A549 (cell line): ENCODE measurements at regions not wholly inside any gene's neighbourhood (a gene's known extent, or its start where the extent isn't known, plus 50 kb on each side); places are given as distances from the start of the nearest gene placed in this dataset.
A peak's percentile ranks its signal among the peaks of the same experiment; 100 is the strongest.

ENCODE experiments used
- ATAC-seq, 2 experiments: fragments of 200-7000 bp in 1 of 2; fragments of >200 bp in 1 of 2; cut with Nextera tagmentation in 1 of 2; cut with Tn5 transposase in 1 of 2; 3 replicates each; pipeline versions ENCODE4 v1.8.0 to v1.9.1; 2018 to 2020; ENCODE audit warnings: mild to moderate bottlenecking in 1 of 2, moderate library complexity in 1 of 2
- CTCF ChIA-PET: fragments of 300-600 bp; sonication (Branson Sonifier 250); formaldehyde crosslinking; extraction: SDS; loops from one replicate; lab custom pipeline; 2021; ENCODE audit warnings: antibody characterized with exemption, inconsistent platforms; lab: Yijun Ruan, JAX
- POLR2A ChIA-PET: fragments of 350-600 bp; formaldehyde crosslinking; extraction: SDS; loops from one replicate; lab custom pipeline; 2021; ENCODE audit warnings: antibody characterized with exemption, inconsistent platforms; lab: Yijun Ruan, JAX
- DNase-seq, 2 experiments: peaks; one replicate each; pipeline versions ENCODE4 v3.0.0 to v3.0.0-alpha.2; 2011 to 2016; ENCODE audit warnings: low read depth in 1 of 2, low spot score in 1 of 2
- FAIRE-seq: peaks from 2 replicates; lab custom pipeline; 2011; peaks lifted over from hg19 to GRCh38; lab: Jason Lieb, UNC
- H3K27ac ChIP-seq, 2 experiments: fragments of >200 bp; sonication (Bioruptor Twin); formaldehyde crosslinking; 3 replicates each; pipeline ENCODE4 v1.5.1; 2016 to 2017
- H3K4me1 ChIP-seq: fragments of >200 bp; sonication (Bioruptor Twin); formaldehyde crosslinking; 3 replicates; pipeline ENCODE4 v1.6.1; 2016
- H3K4me2 ChIP-seq: fragments of >200 bp; sonication (Bioruptor Twin); formaldehyde crosslinking; 3 replicates; pipeline ENCODE4 v1.6.1; 2016
- H3K4me3 ChIP-seq: fragments of >200 bp; sonication (Bioruptor Twin); formaldehyde crosslinking; 3 replicates; pipeline ENCODE4 v1.5.1; 2016
- H3K9me3 ChIP-seq: fragments of >200 bp; sonication (Bioruptor Twin); formaldehyde crosslinking; 3 replicates; pipeline ENCODE4 v1.6.1; 2016
- CBX2 ChIP-seq: fragments of 200-600 bp; sonication (generic); IDR thresholded peaks from 2 replicates; pipeline ENCODE4 v1.6.1; 2016; ENCODE audit warnings: low read depth, mild to moderate bottlenecking, borderline replicate concordance
- CBX8 ChIP-seq: fragments of 200-600 bp; sonication (generic); IDR thresholded peaks from 2 replicates; pipeline ENCODE4 v1.6.1; 2016
- CEBPB ChIP-seq, 2 experiments: fragments of >200 bp in 1 of 2; sonication (Bioruptor Twin) in 1 of 2; formaldehyde crosslinking in 1 of 2; IDR thresholded peaks; 2 replicates each; pipeline ENCODE4 v1.6.1; 2012 to 2016
- EHF ChIP-seq: fragments of 250-450 bp; sonication (Bioruptor Pico); IDR thresholded peaks from 2 replicates; pipeline ENCODE4 v1.5.0; 2020; ENCODE audit warnings: mild to moderate bottlenecking
- FOSB ChIP-seq: fragments of 250-450 bp; sonication (Bioruptor Pico); IDR thresholded peaks from 2 replicates; pipeline ENCODE4 v1.5.0; 2020; ENCODE audit warnings: mild to moderate bottlenecking, moderate library complexity
- FOXS1 ChIP-seq: fragments of 250-450 bp; sonication (Bioruptor Pico); IDR thresholded peaks from 2 replicates; pipeline ENCODE4 v1.5.0; 2020; ENCODE audit warnings: mild to moderate bottlenecking, moderate library complexity
- GATA3 ChIP-seq: IDR thresholded peaks from 2 replicates; pipeline ENCODE4 v1.6.1; 2012; ENCODE audit warnings: borderline replicate concordance
- HOXA7 ChIP-seq: fragments of 250-450 bp; sonication (Bioruptor Pico); IDR thresholded peaks from 2 replicates; pipeline ENCODE4 v1.5.0; 2020; ENCODE audit warnings: mild to moderate bottlenecking, moderate library complexity
- JUNB ChIP-seq: fragments of >200 bp; sonication (Bioruptor Twin); formaldehyde crosslinking; IDR thresholded peaks from 2 replicates; pipeline ENCODE4 v1.6.1; 2016
- KDM1A ChIP-seq: fragments of 200-600 bp; sonication (generic); IDR thresholded peaks from 2 replicates; pipeline ENCODE4 v1.6.1; 2016; ENCODE audit warnings: low read depth, mild to moderate bottlenecking
- KDM5A ChIP-seq: fragments of 200-600 bp; sonication (generic); IDR thresholded peaks from 2 replicates; pipeline ENCODE4 v1.6.1; 2016; ENCODE audit warnings: antibody characterized with exemption, mild to moderate bottlenecking
- MAFK ChIP-seq: fragments of 450-650 bp; IDR thresholded peaks from 2 replicates; pipeline ENCODE4 v1.6.1; 2014; ENCODE audit not compliant: partially characterized antibody
- MAZ ChIP-seq: fragments of 150-350 bp; IDR thresholded peaks from 2 replicates; pipeline ENCODE4 v1.6.1; 2014; ENCODE audit warnings: antibody characterized with exemption, low read depth, low read length, borderline replicate concordance
- MYC ChIP-seq: IDR thresholded peaks from 2 replicates; pipeline ENCODE4 v1.6.1; 2012; ENCODE audit warnings: mild to moderate bottlenecking, inconsistent platforms, low read length, improper control_type of control experiment, borderline replicate concordance
- NFE2L2 ChIP-seq: fragments of 150-350 bp; conservative IDR thresholded peaks from 2 replicates; pipeline ENCODE4 v1.6.1; 2014; ENCODE audit warnings: low read length
- NR3C1 ChIP-seq: fragments of >200 bp; sonication (Bioruptor Twin); formaldehyde crosslinking; IDR thresholded peaks from 3 replicates; pipeline ENCODE4 v1.6.1; 2017
- RARB ChIP-seq: fragments of 250-450 bp; sonication (Bioruptor Pico); IDR thresholded peaks from 2 replicates; pipeline ENCODE4 v1.8.0; 2021; ENCODE audit warnings: mild to moderate bottlenecking, moderate library complexity
- RFX5 ChIP-seq: fragments of 450-650 bp; IDR thresholded peaks from 2 replicates; pipeline ENCODE4 v1.7.1; 2014; ENCODE audit warnings: antibody characterized with exemption, mild to moderate bottlenecking, moderate library complexity
- SREBF2 ChIP-seq: fragments of 450-650 bp; IDR thresholded peaks from 2 replicates; pipeline ENCODE4 v1.6.1; 2014; ENCODE audit warnings: mild to moderate bottlenecking, moderate library complexity
- TP53 ChIP-seq: fragments of 250-450 bp; sonication (Bioruptor Pico); IDR thresholded peaks from 2 replicates; pipeline ENCODE4 v1.5.0; 2021; ENCODE audit warnings: mild to moderate bottlenecking, moderate library complexity
- ZFP36 ChIP-seq: fragments of 450-650 bp; IDR thresholded peaks from 2 replicates; pipeline ENCODE4 v1.6.1; 2014; ENCODE audit warnings: borderline replicate concordance; ENCODE audit not compliant: partially characterized antibody
- WGBS: methylation state at CpG from one replicate; pipeline ENCODE4 v1.1.6; 2017; ENCODE audit errors: missing lambda C conversion rate; 5-methylcytosine and 5-hydroxymethylcytosine counted together
- TF ChIP-seq, protein P1 (sequence below): fragments of 450-650 bp; IDR thresholded peaks from 2 replicates; pipeline ENCODE4 v1.6.1; 2014; ENCODE audit warnings: antibody characterized with exemption
- TF ChIP-seq, protein P2 (sequence below): IDR thresholded peaks from 2 replicates; pipeline ENCODE4 v1.6.1; 2012
- TF ChIP-seq, protein P3 (sequence below): IDR thresholded peaks from 2 replicates; pipeline ENCODE4 v1.6.1; 2012; ENCODE audit warnings: low read depth, borderline replicate concordance
- TF ChIP-seq, protein P4 (sequence below): fragments of 250-450 bp; sonication (Bioruptor Pico); IDR thresholded peaks from 2 replicates; pipeline ENCODE4 v1.5.0; 2021; ENCODE audit warnings: mild to moderate bottlenecking, moderate library complexity, borderline replicate concordance
- TF ChIP-seq, protein P5 (sequence below): fragments of >200 bp; sonication (Bioruptor Twin); formaldehyde crosslinking; IDR thresholded peaks from 3 replicates; pipeline ENCODE4 v1.5.1; 2016
- TF ChIP-seq, protein P6 (sequence below): IDR thresholded peaks from 2 replicates; pipeline ENCODE4 v1.6.1; 2012

DNA sequence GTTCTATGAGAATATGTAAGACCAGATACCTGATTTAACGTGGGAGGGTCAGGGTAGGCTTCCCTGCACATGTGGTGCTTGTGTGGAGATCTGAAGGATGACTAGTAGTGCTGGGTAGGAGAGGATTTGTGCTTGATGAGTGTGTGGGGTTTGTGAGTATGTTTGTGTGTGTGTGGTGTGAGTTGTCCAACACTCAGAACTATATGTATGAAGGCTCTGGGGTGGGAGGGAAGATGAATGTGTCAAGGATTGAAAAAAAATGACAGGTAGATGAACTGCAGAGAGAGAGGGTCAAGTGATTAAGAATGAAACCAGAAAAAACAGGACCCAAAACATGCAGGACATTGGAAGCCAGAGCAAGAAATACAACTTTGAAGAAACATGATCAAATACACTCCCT lies 154.6 kb upstream of the NR3C1 start:
- no peak overlapping the region for H3K4me3 ChIP-seq
- DNase-seq (no peak), FAIRE-seq (no peak), ATAC-seq (no peak)
- peaks cover 63% of the 10 kb centered on the region for H3K4me1 ChIP-seq
- H3K27ac ChIP-seq = peak overlapping the region in 1 of 2 experiments; percentile 58; a peak in 2 of 6 replicates
- WGBS = 80% methylated on average over 1 of the region's 1 CpG
- H3K4me2 ChIP-seq = no peak overlapping the region
- TF ChIP-seq EHF = no peak
- no peak for TF ChIP-seq KDM1A
- CTCF ChIA-PET = no interaction called here
- no peaks in the 10 kb centered on the region for H3K9me3 ChIP-seq
- POLR2A ChIA-PET = no interaction called here

DNA sequence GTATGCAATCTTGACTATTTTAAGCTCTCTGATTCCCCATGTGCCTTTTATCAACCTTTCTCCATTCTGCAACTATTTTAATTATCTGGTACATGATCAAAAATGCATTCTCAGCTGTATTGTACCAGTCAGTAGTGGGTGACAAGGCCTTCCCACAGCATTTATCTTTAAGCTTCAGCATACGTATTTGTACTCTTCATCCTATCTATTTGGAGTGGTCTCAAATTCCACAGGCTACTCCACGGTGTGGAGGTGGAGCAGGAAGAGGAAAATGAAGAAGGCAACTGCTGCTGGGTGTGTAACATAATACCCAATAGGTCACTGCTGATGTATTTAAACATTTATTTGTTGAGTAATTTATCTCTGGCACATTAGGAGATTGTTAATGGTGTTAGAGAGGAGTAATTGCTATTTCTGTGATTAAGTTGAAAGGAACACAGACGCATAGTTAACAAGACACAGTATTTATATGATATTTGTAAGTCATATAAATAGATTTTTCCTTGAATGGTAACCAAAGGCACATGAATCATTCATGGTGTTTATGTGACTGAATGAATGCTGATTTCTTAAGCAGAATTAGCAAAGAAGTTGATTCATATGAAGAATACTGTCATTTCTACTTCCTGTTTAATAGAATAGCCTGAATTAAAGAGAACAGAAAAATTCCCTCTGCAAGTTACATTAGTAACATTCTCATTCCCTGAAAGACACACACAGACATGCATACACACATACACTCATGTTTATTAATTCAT lies 153.8 kb upstream of the NR3C1 start:
- DNase-seq (no peak), FAIRE-seq (no peak), ATAC-seq (no peak)
- Histone ChIP-seq H3K9me3 (no peaks in the 10 kb centered on the region), H3K4me3 (no peak overlapping the region), H3K4me1 (peaks cover 58% of the 10 kb centered on the region), H3K4me2 (peak overlapping the region; percentile 32), H3K27ac (peak overlapping the region; percentile 35 to 58; a peak in 5 of 6 replicates)
- WGBS = 28% methylated on average over 3 of the region's 3 CpGs
- CTCF ChIA-PET = no interaction called here
- peak; percentile 62 for TF ChIP-seq MAFK
- no peak for TF ChIP-seq JUNB
- no peak for TF ChIP-seq NR3C1
- POLR2A ChIA-PET = no interaction called here

DNA sequence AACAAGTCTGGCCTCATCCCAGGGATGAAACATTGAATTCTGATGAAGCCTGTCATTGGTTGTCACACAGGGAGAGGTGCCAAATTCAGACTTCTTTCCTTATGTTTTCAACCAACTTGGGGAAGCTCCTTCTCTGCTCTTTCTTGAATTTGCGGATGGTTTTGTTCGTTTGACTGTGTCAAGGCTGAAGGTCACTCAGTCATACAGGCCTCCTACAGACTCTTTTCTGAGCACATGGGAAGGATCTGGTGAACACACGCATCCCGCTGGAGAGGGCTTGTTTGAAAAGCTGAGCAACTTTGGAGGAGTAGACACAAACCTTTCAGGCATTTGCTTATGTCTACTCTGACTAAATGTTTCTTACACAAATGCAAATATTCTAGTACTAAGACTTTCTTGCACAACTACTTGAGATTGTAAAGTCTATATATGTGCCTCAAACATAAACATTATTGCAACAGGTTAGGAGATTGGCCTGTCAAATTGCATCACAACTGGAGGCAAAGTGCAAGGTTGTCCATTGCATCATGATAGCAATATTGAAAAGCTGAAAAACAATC lies 151.5 kb upstream of the NR3C1 start:
- H3K4me3 ChIP-seq = no peak overlapping the region
- DNase-seq (peak in 1 of 2 experiments; percentile 79), ATAC-seq (peak; percentile 72 to 88), FAIRE-seq (peak; percentile 81)
- peak overlapping the region; percentile 50 for H3K4me2 ChIP-seq
- H3K27ac ChIP-seq = peak overlapping the region; percentile 66 to 83
- H3K4me1 ChIP-seq = peaks cover 56% of the 10 kb centered on the region
- no peaks in the 10 kb centered on the region for H3K9me3 ChIP-seq
- ChIA-PET CTCF (interaction anchor here (0.7 kb wide), 1 partner anchor 49 kb away, joined by 3 read pairs; no protein-coding TSS in a partner anchor), POLR2A (interaction anchor here (0.8 kb wide), 1 partner anchor 12 kb away, joined by 3 read pairs; no protein-coding TSS in a partner anchor)
- WGBS = 36% methylated on average over 4 of the region's 4 CpGs
- TF ChIP-seq, protein P1, sequence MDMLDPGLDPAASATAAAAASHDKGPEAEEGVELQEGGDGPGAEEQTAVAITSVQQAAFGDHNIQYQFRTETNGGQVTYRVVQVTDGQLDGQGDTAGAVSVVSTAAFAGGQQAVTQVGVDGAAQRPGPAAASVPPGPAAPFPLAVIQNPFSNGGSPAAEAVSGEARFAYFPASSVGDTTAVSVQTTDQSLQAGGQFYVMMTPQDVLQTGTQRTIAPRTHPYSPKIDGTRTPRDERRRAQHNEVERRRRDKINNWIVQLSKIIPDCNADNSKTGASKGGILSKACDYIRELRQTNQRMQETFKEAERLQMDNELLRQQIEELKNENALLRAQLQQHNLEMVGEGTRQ = no peak
- TF ChIP-seq HOXA7 (CRISPR knock-in tag) (no peak), CBX2 (no peak), TP53 (no peak), FOSB (CRISPR knock-in tag) (no peak), CEBPB (IDR thresholded peaks at IDR 0.05) (peak; percentile 97 to 98), KDM5A (no peak), MAFK (no peak), RARB (CRISPR knock-in tag) (0 out of 2 replicates have a peak, but pooled peaks have one; percentile 41), GATA3 (peak; percentile 74; the same call in 1 of the 2 replicates), NFE2L2 (no peak), MYC (peak; percentile 52; the same call in 1 of the 2 replicates), ZFP36 (no peak), JUNB (peak; percentile 77), CBX8 (no peak), SREBF2 (no peak), MAZ (no peak), RFX5 (no peak), FOXS1 (CRISPR knock-in tag) (peak; percentile 57; the same call in 1 of the 2 replicates)
- TF ChIP-seq, protein P2, sequence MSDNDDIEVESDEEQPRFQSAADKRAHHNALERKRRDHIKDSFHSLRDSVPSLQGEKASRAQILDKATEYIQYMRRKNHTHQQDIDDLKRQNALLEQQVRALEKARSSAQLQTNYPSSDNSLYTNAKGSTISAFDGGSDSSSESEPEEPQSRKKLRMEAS = peak; percentile 53; the same call in 1 of the 2 replicates
- TF ChIP-seq, protein P3, sequence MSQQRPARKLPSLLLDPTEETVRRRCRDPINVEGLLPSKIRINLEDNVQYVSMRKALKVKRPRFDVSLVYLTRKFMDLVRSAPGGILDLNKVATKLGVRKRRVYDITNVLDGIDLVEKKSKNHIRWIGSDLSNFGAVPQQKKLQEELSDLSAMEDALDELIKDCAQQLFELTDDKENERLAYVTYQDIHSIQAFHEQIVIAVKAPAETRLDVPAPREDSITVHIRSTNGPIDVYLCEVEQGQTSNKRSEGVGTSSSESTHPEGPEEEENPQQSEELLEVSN = no peak
- TF ChIP-seq, protein P4, sequence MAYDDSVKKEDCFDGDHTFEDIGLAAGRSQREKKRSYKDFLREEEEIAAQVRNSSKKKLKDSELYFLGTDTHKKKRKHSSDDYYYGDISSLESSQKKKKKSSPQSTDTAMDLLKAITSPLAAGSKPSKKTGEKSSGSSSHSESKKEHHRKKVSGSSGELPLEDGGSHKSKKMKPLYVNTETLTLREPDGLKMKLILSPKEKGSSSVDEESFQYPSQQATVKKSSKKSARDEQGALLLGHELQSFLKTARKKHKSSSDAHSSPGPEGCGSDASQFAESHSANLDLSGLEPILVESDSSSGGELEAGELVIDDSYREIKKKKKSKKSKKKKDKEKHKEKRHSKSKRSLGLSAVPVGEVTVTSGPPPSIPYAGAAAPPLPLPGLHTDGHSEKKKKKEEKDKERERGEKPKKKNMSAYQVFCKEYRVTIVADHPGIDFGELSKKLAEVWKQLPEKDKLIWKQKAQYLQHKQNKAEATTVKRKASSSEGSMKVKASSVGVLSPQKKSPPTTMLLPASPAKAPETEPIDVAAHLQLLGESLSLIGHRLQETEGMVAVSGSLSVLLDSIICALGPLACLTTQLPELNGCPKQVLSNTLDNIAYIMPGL (CRISPR knock-in tag) = no peak
- TF ChIP-seq, protein P5, sequence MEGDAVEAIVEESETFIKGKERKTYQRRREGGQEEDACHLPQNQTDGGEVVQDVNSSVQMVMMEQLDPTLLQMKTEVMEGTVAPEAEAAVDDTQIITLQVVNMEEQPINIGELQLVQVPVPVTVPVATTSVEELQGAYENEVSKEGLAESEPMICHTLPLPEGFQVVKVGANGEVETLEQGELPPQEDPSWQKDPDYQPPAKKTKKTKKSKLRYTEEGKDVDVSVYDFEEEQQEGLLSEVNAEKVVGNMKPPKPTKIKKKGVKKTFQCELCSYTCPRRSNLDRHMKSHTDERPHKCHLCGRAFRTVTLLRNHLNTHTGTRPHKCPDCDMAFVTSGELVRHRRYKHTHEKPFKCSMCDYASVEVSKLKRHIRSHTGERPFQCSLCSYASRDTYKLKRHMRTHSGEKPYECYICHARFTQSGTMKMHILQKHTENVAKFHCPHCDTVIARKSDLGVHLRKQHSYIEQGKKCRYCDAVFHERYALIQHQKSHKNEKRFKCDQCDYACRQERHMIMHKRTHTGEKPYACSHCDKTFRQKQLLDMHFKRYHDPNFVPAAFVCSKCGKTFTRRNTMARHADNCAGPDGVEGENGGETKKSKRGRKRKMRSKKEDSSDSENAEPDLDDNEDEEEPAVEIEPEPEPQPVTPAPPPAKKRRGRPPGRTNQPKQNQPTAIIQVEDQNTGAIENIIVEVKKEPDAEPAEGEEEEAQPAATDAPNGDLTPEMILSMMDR = no peak
- TF ChIP-seq, protein P6, sequence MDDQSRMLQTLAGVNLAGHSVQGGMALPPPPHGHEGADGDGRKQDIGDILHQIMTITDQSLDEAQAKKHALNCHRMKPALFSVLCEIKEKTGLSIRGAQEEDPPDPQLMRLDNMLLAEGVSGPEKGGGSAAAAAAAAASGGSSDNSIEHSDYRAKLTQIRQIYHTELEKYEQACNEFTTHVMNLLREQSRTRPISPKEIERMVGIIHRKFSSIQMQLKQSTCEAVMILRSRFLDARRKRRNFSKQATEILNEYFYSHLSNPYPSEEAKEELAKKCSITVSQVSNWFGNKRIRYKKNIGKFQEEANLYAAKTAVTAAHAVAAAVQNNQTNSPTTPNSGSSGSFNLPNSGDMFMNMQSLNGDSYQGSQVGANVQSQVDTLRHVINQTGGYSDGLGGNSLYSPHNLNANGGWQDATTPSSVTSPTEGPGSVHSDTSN = no peak
